SK-N-SH treated with all-trans-retinoic acid at 6 μM for 48 hours (cell line): ENCODE measurements at regions not wholly inside any gene's neighbourhood (a gene's known extent, or its start where the extent isn't known, plus 50 kb on each side); places are given as distances from the start of the nearest gene placed in this dataset.

Experiments used
- ATAC-seq: fragments of 200-7000 bp; cut with Tn5 transposase; 3 replicates; pipeline ENCODE4 v1.9.1; 2020; ENCODE audit warnings: mild to moderate bottlenecking, moderate library complexity
- ARNTL ChIP-seq: fragments of 450-650 bp; formaldehyde crosslinking; IDR thresholded peaks from 2 replicates; pipeline ENCODE4 v1.5.0; 2020; ENCODE audit warnings: low read depth, mild to moderate bottlenecking, moderate library complexity, borderline replicate concordance
- BACH2 ChIP-seq: fragments of 250-450 bp; sonication (Bioruptor Pico); IDR thresholded peaks from 2 replicates; pipeline ENCODE4 v1.9.0; 2021; ENCODE audit warnings: mild to moderate bottlenecking, borderline replicate concordance
- CSDC2 ChIP-seq: fragments of 250-450 bp; sonication (Bioruptor Pico); IDR thresholded peaks from 2 replicates; pipeline ENCODE4 v1.5.0; 2020; ENCODE audit warnings: mild to moderate bottlenecking, moderate library complexity
- CSRNP3 ChIP-seq: fragments of 250-450 bp; sonication (Bioruptor Pico); IDR thresholded peaks from 2 replicates; pipeline ENCODE4 v1.5.1; 2021; ENCODE audit warnings: mild to moderate bottlenecking, moderate library complexity
- ESRRG ChIP-seq: fragments of 250-450 bp; sonication (Bioruptor Pico); IDR thresholded peaks from 2 replicates; pipeline ENCODE4 v1.6.1; 2021; ENCODE audit warnings: mild to moderate bottlenecking
- GLIS3 ChIP-seq: fragments of 250-450 bp; sonication (Bioruptor Pico); IDR thresholded peaks from 2 replicates; pipeline ENCODE4 v1.5.0; 2020; ENCODE audit warnings: mild to moderate bottlenecking, moderate library complexity
- ISL1 ChIP-seq: fragments of 250-450 bp; sonication (Bioruptor Pico); IDR thresholded peaks from 2 replicates; pipeline ENCODE4 v2.1.2; 2022; ENCODE audit warnings: mild to moderate bottlenecking, moderate library complexity
- OSR1 ChIP-seq: fragments of 250-450 bp; sonication (Bioruptor Pico); IDR thresholded peaks from 2 replicates; pipeline ENCODE4 v1.8.0; 2022; ENCODE audit warnings: moderate library complexity, mild to moderate bottlenecking, inconsistent platforms
- PATZ1 ChIP-seq: fragments of 250-450 bp; sonication (Bioruptor Pico); IDR thresholded peaks from 2 replicates; pipeline ENCODE4 v1.8.0; 2020; ENCODE audit warnings: mild to moderate bottlenecking, moderate library complexity, borderline replicate concordance
- POU6F1 ChIP-seq: fragments of 250-450 bp; sonication (Bioruptor Pico); IDR thresholded peaks from 2 replicates; pipeline ENCODE4 v1.8.0; 2021; ENCODE audit warnings: low read depth, mild to moderate bottlenecking, moderate library complexity, borderline replicate concordance
- PPARA ChIP-seq: fragments of 250-450 bp; sonication (Bioruptor Pico); IDR thresholded peaks from 2 replicates; pipeline ENCODE4 v1.5.0; 2020; ENCODE audit warnings: mild to moderate bottlenecking, borderline replicate concordance
- RARB ChIP-seq: fragments of 250-450 bp; sonication (Bioruptor Pico); IDR thresholded peaks from 2 replicates; pipeline ENCODE4 v1.8.0; 2021; ENCODE audit warnings: mild to moderate bottlenecking, moderate library complexity
- SNAI2 ChIP-seq: fragments of 250-450 bp; sonication (Bioruptor Pico); IDR thresholded peaks from 2 replicates; pipeline ENCODE4 v1.5.0; 2020; ENCODE audit warnings: mild to moderate bottlenecking, moderate library complexity
- TCF4 ChIP-seq: fragments of 250-450 bp; sonication (Bioruptor Pico); IDR thresholded peaks from 2 replicates; pipeline ENCODE4 v1.8.0; 2021; ENCODE audit warnings: mild to moderate bottlenecking, moderate library complexity, borderline replicate concordance
- TOX ChIP-seq: fragments of 250-450 bp; sonication (Bioruptor Pico); IDR thresholded peaks from 2 replicates; pipeline ENCODE4 v1.8.0; 2021; ENCODE audit warnings: mild to moderate bottlenecking, moderate library complexity, borderline replicate concordance
- TSHZ2 ChIP-seq: fragments of 250-450 bp; sonication (Bioruptor Pico); IDR thresholded peaks from 2 replicates; pipeline ENCODE4 v1.5.0; 2020; ENCODE audit warnings: mild to moderate bottlenecking, moderate library complexity
- ZC3H10 ChIP-seq: fragments of 250-450 bp; sonication (Bioruptor Pico); IDR thresholded peaks from 2 replicates; pipeline ENCODE4 v1.5.1; 2021; ENCODE audit warnings: mild to moderate bottlenecking, moderate library complexity
- ZFP3 ChIP-seq: fragments of 250-450 bp; sonication (Bioruptor Pico); IDR thresholded peaks from 2 replicates; pipeline ENCODE4 v1.5.0; 2020; ENCODE audit warnings: mild to moderate bottlenecking, moderate library complexity
- ZFP30 ChIP-seq: fragments of 450-650 bp; formaldehyde crosslinking; IDR thresholded peaks from 2 replicates; pipeline ENCODE4 v1.5.0; 2022; ENCODE audit warnings: mild to moderate bottlenecking, moderate library complexity
- ZNF565 ChIP-seq: fragments of 450-650 bp; formaldehyde crosslinking; conservative IDR thresholded peaks from 2 replicates; pipeline ENCODE4 v1.5.0; 2020; ENCODE audit warnings: low read depth, mild to moderate bottlenecking, moderate library complexity
- ZNF70 ChIP-seq: fragments of 450-650 bp; formaldehyde crosslinking; IDR thresholded peaks from 2 replicates; pipeline ENCODE4 v1.5.0; 2020; ENCODE audit warnings: mild to moderate bottlenecking, moderate library complexity
- ZNF8 ChIP-seq: fragments of 450-650 bp; formaldehyde crosslinking; IDR thresholded peaks from 2 replicates; pipeline ENCODE4 v1.5.0; 2020; ENCODE audit warnings: mild to moderate bottlenecking, moderate library complexity
- TF ChIP-seq, protein P1 (sequence below): fragments of 250-450 bp; sonication (Bioruptor Pico); IDR thresholded peaks from 2 replicates; pipeline ENCODE4 v1.5.1; 2020; ENCODE audit warnings: low read depth, mild to moderate bottlenecking, moderate library complexity

DNA sequence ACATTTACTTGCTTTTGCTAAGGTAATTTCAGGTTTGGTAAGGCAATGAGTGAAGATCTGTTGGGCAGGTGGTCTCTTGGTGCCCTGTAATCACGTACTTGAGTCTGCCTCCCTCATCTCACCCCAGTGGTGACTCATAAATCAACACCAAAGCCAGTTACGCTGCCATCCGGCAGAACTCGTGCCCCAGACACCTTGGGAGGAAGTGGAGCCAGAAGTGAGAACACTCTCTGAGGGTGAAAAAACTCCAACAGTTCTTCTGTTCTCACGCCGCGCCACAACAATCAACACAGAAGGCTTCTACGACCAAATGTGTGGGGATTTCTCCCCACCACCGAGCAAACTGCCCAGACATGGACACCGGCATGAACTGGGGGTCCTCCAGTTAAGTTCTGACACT, 206.2 kb downstream of the ARL4C start:
- TF ChIP-seq TCF4 (CRISPR knock-in tag) = no peak
- no peak for TF ChIP-seq BACH2
- no peak for TF ChIP-seq CSDC2 (CRISPR knock-in tag)
- no peak for TF ChIP-seq SNAI2 (CRISPR knock-in tag)
- TF ChIP-seq ZNF8 = no peak
- no peak for TF ChIP-seq GLIS3 (CRISPR knock-in tag)
- no peak for TF ChIP-seq ZFP3
- TF ChIP-seq TOX (CRISPR knock-in tag) = no peak
- no peak for TF ChIP-seq ZC3H10
- TF ChIP-seq, all 23 proteins: peak for 0
- no peak for ATAC-seq

- TF ChIP-seq TSHZ2 (no peak), TOX (CRISPR knock-in tag) (no peak), OSR1 (no peak), ZFP30 (CRISPR knock-in tag) (no peak), PPARA (CRISPR knock-in tag) (no peak), PATZ1 (CRISPR knock-in tag) (no peak), CSRNP3 (CRISPR knock-in tag) (no peak)
- no peak for ATAC-seq
These were observed 206.9 kb downstream of the ARL4C start for GRCh38 chr2:234289834-234290590.

DNA sequence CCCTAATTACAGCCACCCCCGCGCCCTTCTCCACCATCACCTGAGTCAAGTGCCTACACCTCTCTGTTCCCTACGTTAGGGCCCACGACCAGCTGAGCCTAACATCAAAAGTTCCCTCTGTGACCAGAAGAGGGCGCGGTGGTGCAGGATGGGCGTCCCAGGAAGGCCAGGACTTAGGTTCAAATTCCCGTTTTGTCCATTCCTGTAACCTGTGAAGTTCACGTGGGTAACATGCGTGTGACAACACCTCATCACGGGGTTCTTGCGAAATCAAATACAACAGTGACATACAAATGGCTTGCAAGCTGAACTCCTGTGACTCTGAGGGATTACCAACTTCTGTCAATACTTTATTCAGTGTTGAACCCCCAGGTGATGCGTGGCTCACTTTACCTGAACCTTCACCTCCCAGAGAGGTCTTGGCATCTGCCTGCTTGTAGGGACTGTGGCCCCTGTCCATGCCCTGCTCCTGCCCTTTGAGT, 207.9 kb downstream of the ARL4C start:
- ATAC-seq = peak; percentile 76
- TF ChIP-seq ZNF70 (no peak), ZNF8 (no peak)

DNA sequence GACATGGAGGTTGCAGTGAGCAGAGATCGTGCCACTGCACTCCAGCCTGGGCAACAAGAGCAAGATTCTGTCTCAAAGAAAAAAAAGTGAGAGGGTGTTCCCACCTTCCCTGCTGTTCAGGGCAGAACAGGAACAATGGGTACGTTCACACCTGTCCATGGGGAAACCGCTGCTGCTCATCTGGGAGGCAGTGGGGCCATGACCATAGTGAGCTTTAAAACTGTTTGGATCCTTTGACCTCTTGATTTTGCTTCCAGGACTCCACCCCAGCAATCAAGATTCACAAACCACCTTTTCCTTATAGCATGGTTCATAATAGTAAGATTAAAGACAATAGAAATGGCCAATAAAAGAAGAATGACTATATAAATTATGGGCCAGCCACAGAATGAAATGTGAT, 209.2 kb downstream of the ARL4C start:
- ATAC-seq = no peak
- TF ChIP-seq CSDC2 (CRISPR knock-in tag) (no peak), TOX (CRISPR knock-in tag) (no peak), ZFP3 (no peak), TSHZ2 (no peak), ZC3H10 (no peak), ISL1 (CRISPR knock-in tag) (no peak), ARNTL (CRISPR knock-in tag) (no peak), RARB (CRISPR knock-in tag) (no peak), TCF4 (CRISPR knock-in tag) (no peak), ESRRG (no peak), GLIS3 (CRISPR knock-in tag) (no peak), ZFP30 (CRISPR knock-in tag) (no peak), ZNF70 (no peak), BACH2 (no peak), PPARA (CRISPR knock-in tag) (no peak), SNAI2 (CRISPR knock-in tag) (no peak), ZNF565 (no peak), OSR1 (no peak), POU6F1 (no peak)
- TF ChIP-seq, protein P1, sequence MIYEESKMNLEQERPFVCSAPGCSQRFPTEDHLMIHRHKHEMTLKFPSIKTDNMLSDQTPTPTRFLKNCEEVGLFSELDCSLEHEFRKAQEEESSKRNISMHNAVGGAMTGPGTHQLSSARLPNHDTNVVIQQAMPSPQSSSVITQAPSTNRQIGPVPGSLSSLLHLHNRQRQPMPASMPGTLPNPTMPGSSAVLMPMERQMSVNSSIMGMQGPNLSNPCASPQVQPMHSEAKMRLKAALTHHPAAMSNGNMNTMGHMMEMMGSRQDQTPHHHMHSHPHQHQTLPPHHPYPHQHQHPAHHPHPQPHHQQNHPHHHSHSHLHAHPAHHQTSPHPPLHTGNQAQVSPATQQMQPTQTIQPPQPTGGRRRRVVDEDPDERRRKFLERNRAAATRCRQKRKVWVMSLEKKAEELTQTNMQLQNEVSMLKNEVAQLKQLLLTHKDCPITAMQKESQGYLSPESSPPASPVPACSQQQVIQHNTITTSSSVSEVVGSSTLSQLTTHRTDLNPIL (CRISPR knock-in tag) = no peak
